Stimulated activated CD4-positive, alpha-beta T cell treated with anti-CD3 and anti-CD28 coated beads, Interleukin-1b, Interleukin-23, amount 100 ng/mL, for 1 hour (primary cell): ENCODE measurements at regions not wholly inside any gene's neighbourhood (a gene's known extent, or its start where the extent isn't known, plus 50 kb on each side); places are given as distances from the start of the nearest gene placed in this dataset.
"Not testable (repeated sequence)": the region's sequence is repeated elsewhere in the genome, so short reads cannot be mapped to it uniquely, and the experiment has no call there.

Experiments
- DNase-seq, 2 donors: peaks; one replicate each; pipeline ENCODE4 v3.0.0-alpha.2; 2020; ENCODE audit warnings: low read depth in 2 of 2

DNA sequence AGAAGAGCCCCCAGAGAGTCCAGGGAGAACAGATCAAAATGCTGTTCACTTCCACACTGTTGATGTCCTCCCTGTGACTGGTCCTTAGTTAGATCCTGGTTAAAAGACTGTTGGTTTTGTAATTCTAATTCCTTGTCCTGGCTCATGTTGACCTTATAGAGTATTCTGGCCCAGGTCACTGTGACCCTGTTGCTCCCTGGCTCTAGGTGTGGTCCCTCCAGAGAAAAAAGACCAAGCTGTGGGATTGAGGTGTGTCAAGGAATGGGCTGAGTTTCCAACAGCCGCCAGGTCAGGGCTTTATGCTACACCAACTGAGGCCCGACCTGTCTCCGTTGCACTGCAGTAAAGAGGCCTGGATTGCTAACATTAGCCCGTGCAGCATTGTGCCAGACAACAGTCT lies 241.0 kb upstream of the MSX2 start:
- no peak for DNase-seq

GRCh38 chr5:174489215-174489614 lies 235.2 kb upstream of the MSX2 start:
- DNase-seq = no peak

GRCh38 chr5:174489920-174490597 lies 234.3 kb upstream of the MSX2 start:
- DNase-seq = no peak

DNA sequence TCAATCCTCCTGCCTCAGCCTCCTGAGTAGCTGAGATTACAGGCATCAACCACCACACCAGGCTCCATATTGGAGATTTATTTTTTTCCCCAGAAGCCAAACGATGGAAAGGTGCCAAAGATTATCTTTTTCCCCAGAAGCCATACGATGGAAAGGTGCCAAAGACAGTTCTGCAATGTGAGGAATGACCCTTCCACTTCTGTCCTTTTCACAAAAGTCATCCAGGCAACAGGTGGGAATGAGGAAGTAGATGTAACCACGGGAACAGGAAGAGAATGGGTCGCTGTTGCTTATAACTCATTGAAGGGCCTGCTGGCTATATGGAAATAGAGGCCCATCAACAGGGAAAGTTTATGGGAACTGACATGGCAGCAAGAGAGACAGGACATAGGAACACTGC lies 233.7 kb upstream of the MSX2 start:
- no peak for DNase-seq

- no peak for DNase-seq
Measured at GRCh38 chr5:174491265-174491664, 233.1 kb upstream of the MSX2 start.

DNA sequence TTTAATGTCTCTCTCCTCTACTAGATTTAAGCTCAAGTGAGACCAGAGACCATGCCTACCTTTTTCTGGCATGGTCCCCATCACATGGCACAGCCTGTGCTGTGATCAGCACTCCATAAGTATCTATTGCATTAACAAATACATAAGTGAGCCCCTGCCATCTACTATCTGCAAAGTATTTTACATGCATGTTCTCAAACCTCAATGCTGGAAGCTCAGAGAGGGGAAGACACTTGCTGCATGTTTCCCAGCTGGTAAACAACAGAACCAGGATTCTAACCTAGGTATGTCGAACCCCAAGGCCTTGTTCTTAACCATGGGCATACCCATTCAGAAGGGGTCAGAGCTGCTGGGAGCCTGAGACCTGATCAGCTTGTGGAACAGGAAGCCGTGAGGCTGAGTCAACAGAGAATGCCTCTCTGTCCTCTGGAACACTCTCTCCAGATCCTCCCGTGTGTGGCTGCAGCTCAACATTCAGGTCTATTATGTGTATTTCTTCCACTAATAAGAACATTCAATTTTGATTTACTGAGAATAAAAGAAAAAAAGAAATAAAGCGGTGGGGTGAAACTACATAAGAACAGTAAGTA lies 232.5 kb upstream of the MSX2 start:
- no peak for DNase-seq

- no peak for DNase-seq
Measured at GRCh38 chr5:174493530-174493929, 230.9 kb upstream of the MSX2 start.

- not testable (repeated sequence) for DNase-seq
Measured at GRCh38 chr5:174497939-174498338, 226.4 kb upstream of the MSX2 start.

GRCh38 chr5:174498575-174498974 lies 225.8 kb upstream of the MSX2 start:
- DNase-seq = not testable (repeated sequence)

GRCh38 chr5:174500636-174501035 lies 223.7 kb upstream of the MSX2 start:
- DNase-seq = no peak

DNA sequence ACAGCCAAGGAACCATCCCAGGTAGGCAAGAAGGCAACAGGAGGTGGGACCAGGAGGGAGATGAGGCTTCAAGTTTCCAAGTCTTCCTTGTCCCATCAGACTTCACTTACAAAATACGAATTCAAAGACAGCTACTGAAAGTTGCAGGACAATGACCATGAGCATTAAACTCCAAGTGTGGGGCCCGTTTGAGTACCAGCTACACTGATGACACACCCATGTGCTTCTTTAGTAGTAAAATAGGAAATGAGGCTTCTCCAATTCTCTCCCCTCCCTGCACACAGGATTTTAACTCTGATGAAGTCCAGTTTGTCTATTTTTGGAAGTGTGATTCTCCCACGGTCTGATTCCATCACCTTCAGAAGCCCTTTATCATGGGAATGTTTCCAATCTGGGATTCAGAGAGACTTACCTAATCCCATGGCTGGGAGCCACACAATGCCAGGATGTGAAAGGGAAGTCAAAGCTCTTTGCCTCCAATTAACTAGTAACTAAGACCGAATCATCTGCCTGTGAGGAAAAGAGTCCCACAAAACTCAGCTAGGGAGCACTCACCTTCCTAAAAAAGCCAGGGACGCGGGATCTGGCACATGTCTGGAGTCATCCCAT lies 222.8 kb upstream of the MSX2 start:
- no peak for DNase-seq

DNA sequence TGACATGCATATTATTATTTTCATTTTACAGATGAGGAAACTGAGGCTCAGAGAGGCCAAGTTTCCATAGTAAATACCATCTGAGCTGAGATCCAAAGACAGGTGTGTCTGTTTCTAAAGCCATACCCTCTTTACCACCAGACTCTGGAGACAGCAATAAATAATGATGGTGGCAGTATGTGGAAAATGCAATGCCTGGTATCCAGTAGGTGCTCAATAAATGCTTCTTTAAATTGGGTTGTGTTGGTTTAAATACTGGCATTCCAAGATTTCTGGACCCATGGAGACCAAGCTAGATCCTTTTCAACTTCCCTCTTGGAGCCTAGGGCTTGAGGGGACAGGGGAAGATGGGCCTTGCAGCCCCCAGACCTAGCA lies 221.3 kb upstream of the MSX2 start:
- no peak for DNase-seq

DNA sequence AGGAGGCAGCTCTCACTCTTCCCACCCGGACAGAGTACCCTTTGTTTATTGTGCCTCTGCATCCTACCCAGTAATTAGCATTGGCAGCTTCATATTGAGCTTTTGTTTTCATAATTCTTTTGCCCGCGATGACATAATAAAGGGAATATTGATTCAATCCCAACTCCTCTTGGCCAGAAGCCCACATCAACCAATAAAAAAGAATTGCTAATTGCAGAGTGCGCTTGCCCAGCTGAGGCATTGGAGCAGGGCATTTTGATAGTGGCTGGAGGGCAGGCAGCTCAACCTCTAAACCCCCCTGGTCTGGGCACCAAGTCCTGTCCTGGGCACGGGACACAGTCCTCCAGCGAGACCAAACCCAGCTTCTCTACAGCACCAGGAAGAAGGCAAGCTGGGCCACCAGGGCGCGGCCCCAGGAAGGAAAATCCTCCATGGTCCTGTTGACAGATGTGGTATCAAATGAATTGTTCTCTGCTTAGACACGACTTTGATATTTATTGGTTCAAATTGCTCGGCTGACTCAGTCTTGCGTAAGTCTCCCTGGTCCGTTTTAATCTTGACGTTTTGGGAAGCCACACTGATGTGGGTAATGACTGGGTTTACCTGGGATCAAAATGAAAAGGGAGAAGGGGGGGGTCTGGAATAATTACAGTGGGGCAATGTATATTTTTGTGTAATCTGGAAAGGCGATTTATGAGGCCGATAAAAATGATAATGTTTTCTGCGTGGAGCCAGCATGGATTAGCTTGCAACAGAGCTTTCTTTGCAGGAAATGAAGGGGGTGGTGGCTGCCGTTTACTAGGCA lies 220.7 kb upstream of the MSX2 start:
- no peak for DNase-seq

DNA sequence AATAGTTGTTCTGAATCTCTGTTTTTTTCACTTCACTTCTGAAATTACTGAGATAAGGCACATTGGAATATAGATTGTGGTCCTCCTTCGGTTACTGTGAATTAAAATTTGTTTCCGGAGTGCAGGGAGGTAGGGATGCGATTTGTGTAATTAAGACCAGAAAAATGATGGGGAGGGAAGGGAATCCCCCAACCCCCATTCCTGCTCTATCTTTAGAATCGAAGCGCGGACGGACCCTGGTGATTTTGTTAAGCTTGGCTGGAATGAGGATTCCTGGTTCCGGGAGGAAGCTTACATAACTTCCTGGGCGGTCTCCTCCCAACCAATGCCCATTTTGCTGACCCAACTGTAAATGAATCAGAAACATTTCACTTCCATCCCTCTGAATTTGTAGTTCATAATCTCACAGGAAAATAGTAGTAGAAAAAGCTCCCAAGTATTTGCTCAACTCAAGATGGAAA lies 220.1 kb upstream of the MSX2 start:
- no peak for DNase-seq

GRCh38 chr5:174505621-174506020 lies 218.8 kb upstream of the MSX2 start:
- DNase-seq = no peak

GRCh38 chr5:174510782-174511453 lies 213.5 kb upstream of the MSX2 start:
- not testable (repeated sequence) for DNase-seq

DNA sequence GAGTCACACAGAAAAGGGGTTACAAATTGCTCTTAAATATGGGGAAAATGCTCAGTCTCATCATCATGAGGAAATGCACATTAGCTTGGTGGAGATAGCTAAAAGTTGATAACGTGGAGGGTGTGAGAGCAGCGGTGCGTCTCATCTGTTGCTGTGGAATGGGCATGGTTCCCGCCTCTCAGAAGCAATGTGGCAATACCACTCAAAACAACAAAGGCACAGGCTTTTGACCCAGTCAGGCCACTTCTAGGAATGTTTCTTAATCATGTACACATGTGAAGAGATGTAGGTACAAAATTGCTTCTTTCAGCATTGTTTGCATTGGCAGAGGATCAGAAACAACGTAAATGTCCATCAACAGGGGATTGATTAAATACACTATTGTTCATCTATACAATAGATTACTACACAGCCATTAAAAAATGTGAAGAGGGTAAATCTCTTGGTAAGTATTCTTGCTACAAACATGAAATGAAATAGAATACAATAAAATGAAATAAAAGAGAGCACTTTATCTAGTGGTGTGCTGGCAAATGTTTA lies 212.6 kb upstream of the MSX2 start:
- no peak for DNase-seq

- DNase-seq = no peak
Measured at GRCh38 chr5:174514325-174514724, 210.1 kb upstream of the MSX2 start.

- DNase-seq = no peak
Measured at GRCh38 chr5:174514983-174515394, 209.4 kb upstream of the MSX2 start.

- no peak for DNase-seq
Measured at GRCh38 chr5:174516741-174517140, 207.6 kb upstream of the MSX2 start.

DNA sequence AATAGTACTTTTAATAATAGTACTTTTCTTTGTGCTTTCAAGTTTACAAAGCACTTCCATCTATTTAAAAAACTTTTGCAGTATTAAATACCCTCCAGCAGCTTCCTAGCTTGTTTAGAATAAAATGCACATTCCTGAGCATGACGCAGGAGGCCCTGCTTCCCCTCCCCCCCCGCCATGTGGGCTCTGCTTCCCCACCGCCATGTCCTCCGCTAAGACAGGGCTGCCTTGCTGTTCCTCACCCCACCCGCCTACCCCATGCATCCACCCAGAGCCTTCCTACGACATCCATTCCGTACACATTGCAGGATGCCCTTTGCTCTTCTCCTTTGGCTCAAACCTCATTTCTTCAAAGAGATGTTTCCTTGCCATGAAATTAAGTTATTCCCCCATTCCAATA lies 205.9 kb upstream of the MSX2 start:
- DNase-seq = no peak
